Mucosa of rectum (tissue), 2 donors: ENCODE measurements at regions not wholly inside any gene's neighbourhood (a gene's known extent, or its start where the extent isn't known, plus 50 kb on each side); places are given as distances from the start of the nearest gene placed in this dataset.
"Not testable (repeated sequence)": the region's sequence is repeated elsewhere in the genome, so short reads cannot be mapped to it uniquely, and the experiment has no call there.

Source experiments
- H3K27ac ChIP-seq, 2 donors: one replicate each; pipeline ENCODE4 v1.7.0; 2013; ENCODE audit warnings: inconsistent platforms in 2 of 2, low read depth in 2 of 2, low read length in 2 of 2
- H3K27me3 ChIP-seq, 2 donors: one replicate each; pipeline ENCODE4 v1.7.0; 2013; ENCODE audit warnings: low read length in 2 of 2; ENCODE audit not compliant: control insufficient read depth in 2 of 2, insufficient read depth in 2 of 2
- H3K36me3 ChIP-seq, 2 donors: one replicate each; pipeline ENCODE4 v1.7.0; 2013; ENCODE audit warnings: low read length in 2 of 2; ENCODE audit not compliant: control insufficient read depth in 2 of 2, insufficient read depth in 2 of 2
- H3K4me1 ChIP-seq, 2 donors: one replicate each; pipeline ENCODE4 v1.7.0; 2013; ENCODE audit warnings: low read length in 2 of 2, mild to moderate bottlenecking in 1 of 2; ENCODE audit not compliant: control insufficient read depth in 2 of 2, insufficient read depth in 2 of 2
- H3K4me3 ChIP-seq, 2 donors: one replicate each; pipeline ENCODE4 v1.7.0; 2013; ENCODE audit warnings: low read length in 2 of 2
- H3K9ac ChIP-seq, 2 donors: one replicate each; pipeline ENCODE4 v1.7.0; 2013; ENCODE audit warnings: low read length in 2 of 2, low read depth in 1 of 2, mild to moderate bottlenecking in 1 of 2
- H3K9me3 ChIP-seq, 2 donors: one replicate each; pipeline ENCODE4 v1.7.0; 2013; ENCODE audit warnings: low read length in 2 of 2; ENCODE audit not compliant: control insufficient read depth in 2 of 2
- donor health status: healthy.
- donor health status: Normal muscosa, but diverticular disease.

- H3K4me3 ChIP-seq, H3K36me3 ChIP-seq, H3K9me3 ChIP-seq, H3K27me3 ChIP-seq, H3K27ac ChIP-seq, H3K9ac ChIP-seq, H3K4me1 ChIP-seq: not testable (repeated sequence)
Observed at GRCh38 chr9:42371417-42371816, 188.0 kb downstream of the SPATA31A6 start.

GRCh38 chr9:42377530-42378417 lies 194.3 kb downstream of the SPATA31A6 start:
- not testable (repeated sequence) for H3K27ac ChIP-seq, H3K27me3 ChIP-seq, H3K4me1 ChIP-seq, H3K9ac ChIP-seq, H3K9me3 ChIP-seq, H3K4me3 ChIP-seq, H3K36me3 ChIP-seq

- no peaks in the 10 kb centered on the region for H3K9me3 ChIP-seq
- no peaks in the 10 kb centered on the region for H3K27me3 ChIP-seq
- no peak overlapping the region for H3K9ac ChIP-seq
- no peak overlapping the region for H3K27ac ChIP-seq
- no peaks in the 10 kb centered on the region for H3K36me3 ChIP-seq
- H3K4me1 ChIP-seq = no peaks in the 10 kb centered on the region
- H3K4me3 ChIP-seq = no peak overlapping the region
Observed at GRCh38 chr9:42378418-42378815, 195.0 kb downstream of the SPATA31A6 start.

- H3K9ac ChIP-seq, H3K27me3 ChIP-seq, H3K4me3 ChIP-seq: not testable (repeated sequence)
Observed at GRCh38 chr9:42379602-42380001, 196.1 kb downstream of the SPATA31A6 start.

GRCh38 chr9:42384585-42384984 lies 201.1 kb downstream of the SPATA31A6 start:
- H3K4me3 ChIP-seq, H3K27me3 ChIP-seq, H3K9ac ChIP-seq, H3K4me1 ChIP-seq, H3K9me3 ChIP-seq, H3K36me3 ChIP-seq, H3K27ac ChIP-seq: not testable (repeated sequence)

More at GRCh38 chr9:42379602-42380001, 196.1 kb downstream of the SPATA31A6 start:
- H3K27ac ChIP-seq, H3K9me3 ChIP-seq, H3K4me1 ChIP-seq, H3K36me3 ChIP-seq: not testable (repeated sequence)

GRCh38 chr9:42385574-42386120 lies 202.2 kb downstream of the SPATA31A6 start:
- not testable (repeated sequence) for H3K36me3 ChIP-seq, H3K27me3 ChIP-seq, H3K4me3 ChIP-seq, H3K4me1 ChIP-seq, H3K9ac ChIP-seq, H3K9me3 ChIP-seq, H3K27ac ChIP-seq

GRCh38 chr9:42386477-42386876 lies 203.0 kb downstream of the SPATA31A6 start:
- no peak overlapping the region for H3K4me3 ChIP-seq
- H3K27me3 ChIP-seq = no peaks in the 10 kb centered on the region
- H3K27ac ChIP-seq = no peak overlapping the region
- no peaks in the 10 kb centered on the region for H3K36me3 ChIP-seq
- H3K4me1 ChIP-seq = no peaks in the 10 kb centered on the region
- no peaks in the 10 kb centered on the region for H3K9me3 ChIP-seq
- H3K9ac ChIP-seq = no peak overlapping the region

GRCh38 chr9:42388146-42388690 lies 204.8 kb downstream of the SPATA31A6 start:
- no peaks in the 10 kb centered on the region for H3K4me1 ChIP-seq
- H3K27ac ChIP-seq = no peak overlapping the region
- H3K36me3 ChIP-seq = no peaks in the 10 kb centered on the region
- no peaks in the 10 kb centered on the region for H3K9me3 ChIP-seq
- no peak overlapping the region for H3K4me3 ChIP-seq
- no peaks in the 10 kb centered on the region for H3K27me3 ChIP-seq
- no peak overlapping the region for H3K9ac ChIP-seq

GRCh38 chr9:42388846-42389245 lies 205.4 kb downstream of the SPATA31A6 start:
- Histone ChIP-seq H3K27ac (no peak overlapping the region), H3K9me3 (no peaks in the 10 kb centered on the region), H3K27me3 (no peaks in the 10 kb centered on the region), H3K4me3 (no peak overlapping the region), H3K9ac (no peak overlapping the region), H3K4me1 (no peaks in the 10 kb centered on the region), H3K36me3 (no peaks in the 10 kb centered on the region)

GRCh38 chr9:42392773-42393455 lies 209.5 kb downstream of the SPATA31A6 start:
- H3K27me3 ChIP-seq, H3K4me3 ChIP-seq, H3K27ac ChIP-seq, H3K36me3 ChIP-seq, H3K4me1 ChIP-seq, H3K9me3 ChIP-seq, H3K9ac ChIP-seq: not testable (repeated sequence)
